ENCODE measurements at regions not wholly inside any gene's neighbourhood (a gene's known extent, or its start where the extent isn't known, plus 50 kb on each side); places are given as distances from the start of the nearest gene placed in this dataset.

- TF ChIP-seq POLR2A (IDR thresholded peaks at IDR 0.05; ENCODE audit: low read depth, low read length) (no peak), POLR2AphosphoS5 (IDR thresholded peaks at IDR 0.05; ENCODE audit: low read depth, low read length) (no peak), POU2F2 (IDR thresholded peaks at IDR 0.05; ENCODE audit: low read depth, low read length) (no peak)
Measured at GRCh38 chr1:182210417-182210816, 148.9 kb upstream of the ZNF648 start.
